ENCODE measurements at regions not wholly inside any gene's neighbourhood (a gene's known extent, or its start where the extent isn't known, plus 50 kb on each side); places are given as distances from the start of the nearest gene placed in this dataset.

- Histone ChIP-seq H4K20me1 (ENCODE audit: insufficient read depth, poor library complexity, severe bottlenecking) (no peaks in the 10 kb centered on the region), H3K27me3 (peaks cover 11% of the 10 kb centered on the region), H3K9me3 (ENCODE audit: low read depth) (no peaks in the 10 kb centered on the region), H3K4me3 (no peak overlapping the region), H2AFZ (no peak overlapping the region), H3K36me3 (replicated peaks; ENCODE audit: insufficient read depth, low read depth) (no peaks in the 10 kb centered on the region), H3K79me2 (no peaks in the 10 kb centered on the region), H3K4me1 (ENCODE audit: insufficient read depth) (peaks cover 3% of the 10 kb centered on the region), H3K4me2 (no peak overlapping the region), H3K27ac (no peak overlapping the region), H3K9me2 (replicated peaks; ENCODE audit: insufficient read depth) (no peaks in the 10 kb centered on the region)
- TF ChIP-seq EZH2 (IDR thresholded peaks at IDR 0.05; ENCODE audit: borderline replicate concordance) (no peak), EZH2phosphoT487 (IDR thresholded peaks at IDR 0.05; ENCODE audit: low read depth, severe bottlenecking, unreplicated experiment) (no peak), CTCF (IDR thresholded peaks at IDR 0.05; ENCODE audit: poor library complexity) (no peak)
- no peak for DNase-seq (ENCODE audit: low spot score)
- WGBS (ENCODE audit: low lambda C conversion rate, missing lambda C conversion rate) = 86% methylated on average over 14 of the region's 14 CpGs
These were observed 104.2 kb upstream of the ADRA2C start for GRCh38 chr4:3661989-3662388.

- Histone ChIP-seq H3K4me1 (ENCODE audit: insufficient read depth) (peaks cover 3% of the 10 kb centered on the region), H3K4me2 (no peak overlapping the region), H3K27me3 (peaks cover 11% of the 10 kb centered on the region), H3K4me3 (no peak overlapping the region), H3K9me3 (ENCODE audit: low read depth) (no peaks in the 10 kb centered on the region), H4K20me1 (ENCODE audit: insufficient read depth, poor library complexity, severe bottlenecking) (no peaks in the 10 kb centered on the region), H3K9me2 (replicated peaks; ENCODE audit: insufficient read depth) (no peaks in the 10 kb centered on the region), H2AFZ (no peak overlapping the region), H3K36me3 (replicated peaks; ENCODE audit: insufficient read depth, low read depth) (no peaks in the 10 kb centered on the region), H3K27ac (no peak overlapping the region), H3K79me2 (no peaks in the 10 kb centered on the region)
- no peak for DNase-seq (ENCODE audit: low spot score)
- no peak for TF ChIP-seq CTCF (IDR thresholded peaks at IDR 0.05; ENCODE audit: poor library complexity)
- no peak for TF ChIP-seq EZH2 (IDR thresholded peaks at IDR 0.05; ENCODE audit: borderline replicate concordance)
- no peak for TF ChIP-seq EZH2phosphoT487 (IDR thresholded peaks at IDR 0.05; ENCODE audit: low read depth, severe bottlenecking, unreplicated experiment)
- 92% methylated on average over 13 of the region's 13 CpGs for WGBS (ENCODE audit: low lambda C conversion rate, missing lambda C conversion rate)
These were observed 105.2 kb upstream of the ADRA2C start for GRCh38 chr4:3660928-3661515.

GRCh38 chr4:3660086-3660927 lies 105.9 kb upstream of the ADRA2C start:
- Histone ChIP-seq H3K9me2 (replicated peaks; ENCODE audit: insufficient read depth) (no peaks in the 10 kb centered on the region), H3K4me2 (no peak overlapping the region), H3K27me3 (peaks cover 11% of the 10 kb centered on the region), H3K4me3 (no peak overlapping the region), H3K27ac (no peak overlapping the region), H3K79me2 (no peaks in the 10 kb centered on the region), H4K20me1 (ENCODE audit: insufficient read depth, poor library complexity, severe bottlenecking) (no peaks in the 10 kb centered on the region), H2AFZ (no peak overlapping the region), H3K9me3 (ENCODE audit: low read depth) (no peaks in the 10 kb centered on the region), H3K36me3 (replicated peaks; ENCODE audit: insufficient read depth, low read depth) (no peaks in the 10 kb centered on the region), H3K4me1 (ENCODE audit: insufficient read depth) (peaks cover 3% of the 10 kb centered on the region)
- 70% methylated on average over 23 of the region's 23 CpGs for WGBS (ENCODE audit: low lambda C conversion rate, missing lambda C conversion rate)
- DNase-seq (ENCODE audit: low spot score) = no peak
- TF ChIP-seq EZH2 (IDR thresholded peaks at IDR 0.05; ENCODE audit: borderline replicate concordance) = no peak
- no peak for TF ChIP-seq EZH2phosphoT487 (IDR thresholded peaks at IDR 0.05; ENCODE audit: low read depth, severe bottlenecking, unreplicated experiment)
- TF ChIP-seq CTCF (IDR thresholded peaks at IDR 0.05; ENCODE audit: poor library complexity) = no peak

Data from hepatocyte (in vitro differentiated cells).